Activated naive CD8-positive, alpha-beta T cell treated with anti-CD3 and anti-CD28 coated beads, Interleukin-2, amount 50 U/mL, for 16 hours (primary cell): ENCODE measurements at regions not wholly inside any gene's neighbourhood (a gene's known extent, or its start where the extent isn't known, plus 50 kb on each side); places are given as distances from the start of the nearest gene placed in this dataset.

Experiments used
- DNase-seq: peaks from one replicate; pipeline ENCODE4 v3.0.0-alpha.2; 2020; ENCODE audit warnings: low read depth, low spot score

DNA sequence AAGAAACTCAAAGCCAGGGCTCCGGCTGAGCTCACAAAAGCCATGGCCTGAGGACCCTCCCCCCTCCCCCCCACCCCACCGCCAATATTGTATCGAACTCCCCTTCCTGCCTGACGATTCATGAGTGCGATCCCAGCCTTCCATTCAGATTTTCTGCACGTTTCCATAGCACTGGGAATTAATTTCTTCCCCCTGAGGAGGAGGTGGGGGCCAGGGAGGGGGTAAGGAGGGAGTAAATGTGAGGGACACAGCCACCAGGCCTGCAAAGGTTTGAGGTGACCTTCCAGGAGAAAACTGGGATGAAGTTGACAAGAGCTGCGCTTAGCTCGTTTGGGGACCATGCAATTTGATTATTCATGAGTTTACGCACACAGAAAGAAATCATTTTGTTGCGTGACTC lies 527.7 kb downstream of the MN1 start:
- no peak for DNase-seq

DNA sequence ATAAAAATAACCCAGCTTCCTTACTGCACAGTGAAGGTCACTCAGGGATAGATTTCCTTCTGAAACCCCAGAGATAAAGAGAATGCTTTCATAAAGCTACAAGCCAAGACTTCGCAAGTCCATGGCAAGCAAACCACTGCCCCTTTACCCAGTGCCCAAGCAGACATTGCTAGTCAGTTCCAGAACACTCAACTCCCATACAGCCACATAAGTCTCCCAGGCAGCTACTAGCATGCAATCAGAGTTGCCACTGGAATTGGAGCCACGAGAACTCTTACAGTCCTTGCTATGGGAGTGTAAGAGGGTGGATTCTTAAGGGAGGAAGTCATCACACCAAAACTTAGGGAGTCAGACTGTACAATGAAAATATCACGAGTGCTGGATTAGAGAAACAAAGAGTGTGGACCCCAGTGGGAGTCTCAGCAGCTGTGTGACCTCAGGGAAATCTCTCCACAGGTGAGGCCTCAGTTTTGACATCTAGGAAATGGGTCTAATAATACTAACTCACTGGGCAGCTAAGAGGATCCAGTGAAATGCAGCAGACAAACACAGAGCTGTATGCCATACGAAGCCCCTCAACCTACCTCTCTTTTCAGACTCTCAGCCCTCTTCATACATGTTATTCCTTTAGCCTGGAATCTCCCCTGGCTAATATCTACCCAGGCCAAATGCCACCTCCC lies 526.6 kb downstream of the MN1 start:
- no peak for DNase-seq

DNA sequence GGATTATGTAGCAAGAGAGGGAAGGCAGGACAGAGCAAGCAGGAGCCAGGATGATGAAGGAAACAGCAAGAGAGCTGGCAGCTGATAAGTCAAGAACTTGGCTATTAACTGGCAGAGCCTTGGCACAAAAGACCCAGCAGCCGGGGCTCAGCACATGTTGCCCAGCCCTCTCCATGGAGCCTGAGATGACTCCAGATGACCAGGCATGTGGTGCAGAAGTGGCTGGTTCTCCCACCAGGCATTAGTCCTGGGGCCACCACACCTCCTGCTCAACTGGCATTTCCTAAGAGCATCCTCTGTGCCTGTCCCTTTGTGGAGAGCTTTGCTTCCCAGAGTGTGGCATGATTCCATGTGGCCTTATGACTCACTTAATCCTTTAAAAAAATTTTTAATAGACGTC lies 522.6 kb downstream of the MN1 start:
- DNase-seq = no peak

DNA sequence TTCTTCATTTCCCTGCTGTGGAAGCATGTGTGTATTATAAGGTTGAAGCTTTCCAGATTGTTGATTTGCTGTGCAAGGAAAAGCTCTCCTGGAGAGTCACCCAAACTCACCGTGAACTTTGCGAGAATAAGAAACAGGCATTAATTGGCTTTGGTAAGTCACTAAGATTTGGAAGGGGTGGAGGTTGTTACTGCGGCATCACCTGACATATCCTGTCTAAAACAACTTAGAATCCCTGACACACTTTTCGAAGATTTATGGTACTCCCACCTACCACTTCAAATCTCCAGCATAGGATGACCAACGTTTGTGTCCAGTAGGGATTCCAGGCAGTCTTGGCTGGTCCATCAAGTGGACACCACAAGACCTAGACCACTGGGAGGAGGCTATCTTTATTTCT lies 518.3 kb downstream of the MN1 start:
- no peak for DNase-seq

DNA sequence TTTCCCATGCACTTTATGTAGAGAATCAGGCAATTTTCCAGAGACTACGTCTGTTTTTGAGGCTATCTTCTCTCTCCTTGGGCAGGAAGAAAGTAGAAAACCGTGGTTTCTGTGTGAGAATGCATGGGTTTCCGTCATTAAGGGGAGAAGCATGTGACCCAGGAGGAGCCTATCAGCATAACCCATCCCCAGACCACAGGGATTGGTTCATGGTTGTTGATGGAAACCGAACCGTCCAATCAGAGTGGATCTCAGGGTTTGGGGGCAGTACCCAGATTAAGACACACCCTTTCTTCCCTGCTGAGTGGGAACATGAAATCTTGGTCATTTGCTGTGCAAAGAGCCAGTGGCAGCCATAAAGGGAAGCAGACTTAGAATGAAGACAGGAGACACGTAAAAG lies 517.8 kb downstream of the MN1 start:
- DNase-seq = no peak

DNA sequence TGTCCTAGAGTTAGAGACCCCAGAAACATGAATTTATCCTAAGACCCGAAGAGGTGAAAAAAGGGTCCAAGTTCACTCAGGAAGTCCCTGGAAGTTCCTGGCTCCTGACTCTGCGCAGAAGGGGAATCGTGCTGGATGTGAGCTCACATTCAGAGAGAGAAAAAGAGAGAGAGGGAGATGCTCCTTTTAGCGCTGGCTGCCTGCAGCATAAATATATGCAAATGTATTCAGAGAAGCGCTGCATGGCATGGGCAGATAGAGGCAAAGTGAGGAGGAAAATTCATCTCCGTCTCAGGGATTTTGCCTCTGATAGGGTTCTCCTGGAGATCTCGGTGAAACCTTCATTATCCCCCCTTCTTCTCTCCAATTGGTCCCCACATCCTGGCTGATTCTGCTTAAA lies 517.2 kb downstream of the MN1 start:
- DNase-seq = no peak

DNA sequence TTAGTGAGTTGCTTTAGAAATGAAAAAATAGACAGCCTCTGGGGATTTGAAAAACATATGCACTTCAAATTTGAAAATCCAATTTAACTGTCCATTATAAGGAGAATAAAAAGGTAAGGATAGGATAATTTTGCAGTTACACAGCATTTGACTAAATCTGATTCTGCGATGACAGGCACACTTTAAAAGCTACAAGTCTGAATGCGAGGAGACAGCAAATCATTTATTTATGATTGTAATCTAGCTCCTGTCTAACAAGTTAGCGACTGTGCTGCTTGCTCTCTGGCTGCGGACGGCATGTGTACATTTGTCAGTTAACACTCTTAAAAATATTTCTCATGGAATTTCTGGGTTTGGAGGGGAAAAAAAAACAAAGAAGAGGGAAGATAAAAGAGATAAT lies 514.8 kb downstream of the MN1 start:
- no peak for DNase-seq

DNA sequence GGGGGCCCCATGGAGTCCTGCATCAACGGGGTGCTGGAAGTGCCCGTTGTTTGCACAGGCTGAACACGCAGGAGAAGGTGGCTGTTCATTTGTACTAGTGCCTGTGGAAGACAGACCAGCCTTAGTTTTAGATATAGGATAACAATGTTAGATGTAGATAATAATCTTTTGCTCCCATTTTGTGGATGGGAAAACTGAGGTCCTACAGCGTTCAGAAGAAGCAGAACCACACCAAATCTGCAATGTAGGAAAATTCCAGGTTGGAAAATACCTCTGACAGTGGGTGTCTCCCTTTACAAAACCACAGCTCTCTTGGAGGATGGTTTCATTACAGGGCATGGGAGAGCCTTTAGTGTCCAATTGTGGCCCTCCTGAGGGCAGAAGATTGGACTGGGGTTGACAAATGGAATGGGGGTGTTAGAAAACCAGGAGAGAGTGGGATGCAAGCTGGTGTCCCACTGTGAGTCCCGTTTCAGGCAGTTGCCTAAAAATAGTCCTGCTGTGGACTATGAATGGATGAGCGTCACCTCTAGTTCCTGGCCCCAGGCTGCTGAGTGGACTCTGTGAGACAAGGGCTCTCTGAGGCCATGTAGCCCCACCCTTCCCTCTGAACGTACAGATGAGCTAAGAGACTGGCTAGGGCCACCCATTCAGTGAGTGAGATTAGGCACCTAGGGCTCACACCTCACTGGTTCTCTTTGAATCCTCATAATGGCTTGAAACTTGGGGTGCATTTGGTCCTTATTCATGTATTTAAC lies 508.8 kb downstream of the MN1 start:
- DNase-seq = no peak

DNA sequence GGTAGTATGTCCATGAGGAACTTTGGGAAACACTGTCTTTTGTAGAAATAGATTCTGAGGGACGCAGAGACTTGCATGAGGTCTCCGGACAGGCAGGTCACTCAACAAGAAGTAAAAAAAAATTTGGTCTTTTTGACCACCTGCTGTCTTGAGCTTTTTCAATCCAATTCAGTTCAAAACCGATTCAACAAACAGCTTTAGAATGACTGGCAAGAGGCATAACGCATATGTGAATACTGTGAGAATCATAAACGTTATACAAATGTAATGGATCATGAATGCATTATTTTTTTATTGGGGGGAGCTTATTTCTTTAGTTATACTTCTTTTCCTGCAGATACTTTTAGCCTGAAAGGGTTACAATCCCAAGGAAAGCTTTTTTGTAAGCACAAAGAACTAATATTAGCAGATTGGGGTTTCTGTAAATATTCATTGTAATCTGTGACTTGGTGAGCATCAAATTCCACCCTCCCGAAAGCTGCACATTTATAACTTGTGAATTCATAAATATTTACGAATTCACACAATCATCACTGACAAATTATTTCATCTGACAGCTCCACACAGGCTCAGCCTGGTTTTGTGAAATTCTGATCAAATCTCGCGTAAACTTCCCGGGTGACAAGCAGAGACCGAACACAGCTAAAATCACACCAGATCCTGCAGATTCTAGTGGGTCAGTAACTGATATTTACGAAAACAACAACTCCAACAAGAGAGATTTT lies 507.7 kb downstream of the MN1 start:
- DNase-seq = no peak

DNA sequence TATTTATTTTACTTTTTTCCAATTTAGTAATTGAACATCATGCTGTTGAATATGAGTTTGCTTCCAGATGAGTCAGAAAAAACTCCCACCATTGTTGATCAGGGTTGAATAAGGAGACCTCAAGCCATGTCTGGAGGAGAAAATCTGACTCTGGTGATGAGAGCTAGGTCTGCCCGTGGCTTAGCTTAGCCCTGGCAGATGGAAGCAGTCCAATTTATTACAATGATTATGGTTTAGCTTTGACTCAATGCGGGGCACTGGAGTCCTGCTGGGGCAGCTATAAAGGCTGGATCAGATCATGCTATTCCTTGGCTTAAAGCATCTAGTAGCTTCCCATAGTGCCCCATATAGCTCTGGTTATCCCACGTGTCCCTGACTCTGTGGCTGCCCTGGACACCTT lies 506.5 kb downstream of the MN1 start:
- DNase-seq = no peak

DNA sequence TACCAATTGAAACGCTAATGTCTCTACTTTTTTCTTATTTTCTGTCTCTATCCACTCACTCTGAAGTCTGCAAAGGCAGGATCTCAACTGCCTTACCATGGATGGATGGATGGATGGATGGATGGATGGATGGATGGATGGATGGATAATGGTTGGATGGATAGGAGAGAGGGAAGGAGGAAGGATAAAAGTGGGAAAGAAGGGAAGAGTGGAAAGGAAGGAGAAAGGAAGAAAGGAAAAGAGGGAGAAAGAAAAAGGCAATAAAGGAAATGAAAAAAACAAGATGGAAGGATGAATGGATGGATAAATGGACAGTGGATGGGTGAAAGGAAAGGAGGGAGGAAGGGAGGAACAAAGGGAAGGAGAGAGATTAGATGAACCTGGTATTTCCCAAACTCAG lies 506.0 kb downstream of the MN1 start:
- no peak for DNase-seq

DNA sequence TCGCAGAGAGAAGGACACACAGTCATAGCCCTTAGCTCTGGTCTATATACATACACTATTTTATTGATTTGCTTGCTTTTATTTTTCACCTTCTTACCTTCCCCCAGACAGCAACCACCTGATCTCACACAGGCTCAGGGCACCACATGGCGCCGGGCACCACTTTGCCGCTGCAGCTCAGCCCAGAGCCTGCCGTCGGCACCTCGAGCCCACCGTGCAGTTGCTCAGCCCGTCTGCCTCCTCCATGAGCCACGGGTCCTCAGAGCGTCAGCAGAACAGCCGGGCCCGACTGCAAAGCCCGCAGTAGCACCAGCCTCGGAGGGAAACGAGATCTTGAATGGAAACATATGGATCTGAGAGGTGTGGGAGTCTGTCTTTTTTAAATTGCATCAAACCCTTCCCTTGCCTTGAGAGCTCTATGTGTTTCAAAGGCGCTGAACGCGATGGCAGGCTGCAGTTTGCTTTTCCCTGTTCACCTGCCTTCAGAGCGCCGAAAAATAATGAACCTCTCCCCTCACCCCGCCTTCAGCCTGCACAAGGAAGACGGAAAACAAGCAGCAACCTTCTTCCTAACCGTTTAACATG lies 505.4 kb downstream of the MN1 start:
- DNase-seq = no peak

DNA sequence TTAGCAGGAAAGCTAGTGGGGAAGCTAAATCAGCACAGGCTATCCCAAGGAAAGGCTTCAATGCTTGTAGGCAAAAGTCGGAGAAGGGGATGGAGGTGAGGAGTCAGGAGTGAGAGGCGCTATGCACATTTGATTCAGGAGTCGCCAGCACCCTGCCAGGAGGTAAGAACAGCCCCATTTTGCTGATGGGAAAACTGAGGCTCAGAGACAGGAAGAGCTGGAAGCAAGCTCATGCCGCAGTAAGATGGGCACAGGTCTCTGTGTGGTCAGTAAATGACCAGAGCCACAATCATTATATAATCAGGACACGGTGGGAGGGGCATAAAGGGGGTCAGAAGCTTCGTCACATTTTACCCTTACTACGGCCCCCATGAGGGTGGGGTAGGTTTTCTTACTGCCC lies 504.4 kb downstream of the MN1 start:
- DNase-seq = no peak

DNA sequence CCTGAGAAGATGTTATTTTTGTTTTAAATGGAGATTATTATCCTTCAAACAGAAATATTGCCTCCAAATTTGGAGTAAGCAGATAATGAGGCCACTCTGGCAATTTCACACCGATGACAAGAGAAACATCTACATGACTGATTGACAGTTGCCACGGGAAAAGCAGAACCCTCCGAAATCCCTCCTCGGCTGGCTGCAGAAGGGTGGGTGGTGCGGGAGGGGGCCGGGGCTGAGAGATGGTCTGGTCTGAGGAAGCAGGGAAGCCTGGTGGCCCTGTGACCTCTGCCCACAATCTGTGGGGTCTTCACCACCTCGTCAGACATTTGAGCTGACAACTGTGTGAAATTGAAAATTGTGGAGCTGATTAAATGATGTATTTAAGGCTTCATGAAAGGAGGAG lies 503.2 kb downstream of the MN1 start:
- no peak for DNase-seq

DNA sequence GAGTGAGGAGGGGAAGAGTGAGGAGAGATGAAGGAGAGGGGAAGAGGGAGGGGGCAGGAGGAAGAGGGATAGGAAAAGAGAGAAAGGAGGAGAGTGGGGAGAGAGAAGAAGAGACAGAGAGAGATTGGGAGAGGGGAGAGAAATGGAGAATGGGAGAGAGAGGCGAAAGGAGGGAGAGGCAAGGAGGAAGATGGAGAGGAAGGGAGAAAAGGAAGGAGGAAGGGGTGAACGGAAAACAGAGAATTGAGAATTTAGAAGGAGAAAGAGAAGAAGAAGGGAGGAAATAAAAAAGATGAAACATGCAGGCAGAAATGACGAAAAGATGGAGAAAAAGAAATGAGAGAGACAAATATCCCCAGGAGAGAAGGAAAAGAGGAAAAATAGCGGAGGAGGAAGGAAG lies 502.8 kb downstream of the MN1 start:
- no peak for DNase-seq

DNA sequence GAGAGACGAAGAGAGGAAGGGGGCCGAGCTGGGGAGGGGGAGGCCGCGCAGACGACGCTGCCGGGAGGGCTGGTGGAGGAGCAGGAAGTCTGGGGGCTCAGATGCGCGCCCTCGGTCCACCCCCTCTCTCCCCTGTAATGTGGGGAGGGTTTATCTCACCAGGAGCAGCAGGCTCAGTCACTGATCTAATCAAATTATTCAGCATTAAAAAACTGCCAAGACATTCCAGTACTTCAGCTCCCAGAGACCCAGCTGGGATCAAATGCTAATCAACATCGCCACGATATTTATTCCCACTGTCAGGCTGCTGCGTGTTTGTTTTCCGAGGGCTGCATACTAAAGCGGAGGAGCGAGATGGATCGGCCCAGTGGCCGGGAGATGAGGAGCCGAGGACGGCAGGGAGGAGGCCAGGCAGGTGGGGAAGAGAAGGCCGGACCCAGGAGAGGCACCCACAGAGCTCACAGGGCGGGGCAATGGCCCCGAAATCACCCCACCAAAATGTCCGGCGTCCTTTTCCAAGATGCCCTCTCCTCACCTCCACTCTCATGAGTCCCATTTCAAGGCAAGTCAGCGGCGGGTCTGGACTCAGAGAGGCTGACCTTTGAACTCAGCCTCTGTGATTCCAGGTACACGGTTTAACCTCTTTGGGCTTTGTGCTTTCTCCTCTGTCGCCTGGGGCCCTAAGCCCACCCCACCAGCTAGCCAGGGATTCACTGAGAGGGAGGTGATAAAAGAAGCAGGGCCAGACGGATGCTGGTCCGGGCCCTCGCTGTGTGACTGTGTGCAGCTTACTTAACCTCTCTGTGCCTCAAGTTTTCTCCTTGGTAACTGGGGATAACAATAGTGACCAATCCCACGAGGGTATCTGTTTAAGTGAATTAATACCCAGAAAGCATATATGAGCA lies 502.1 kb downstream of the MN1 start:
- no peak for DNase-seq

DNA sequence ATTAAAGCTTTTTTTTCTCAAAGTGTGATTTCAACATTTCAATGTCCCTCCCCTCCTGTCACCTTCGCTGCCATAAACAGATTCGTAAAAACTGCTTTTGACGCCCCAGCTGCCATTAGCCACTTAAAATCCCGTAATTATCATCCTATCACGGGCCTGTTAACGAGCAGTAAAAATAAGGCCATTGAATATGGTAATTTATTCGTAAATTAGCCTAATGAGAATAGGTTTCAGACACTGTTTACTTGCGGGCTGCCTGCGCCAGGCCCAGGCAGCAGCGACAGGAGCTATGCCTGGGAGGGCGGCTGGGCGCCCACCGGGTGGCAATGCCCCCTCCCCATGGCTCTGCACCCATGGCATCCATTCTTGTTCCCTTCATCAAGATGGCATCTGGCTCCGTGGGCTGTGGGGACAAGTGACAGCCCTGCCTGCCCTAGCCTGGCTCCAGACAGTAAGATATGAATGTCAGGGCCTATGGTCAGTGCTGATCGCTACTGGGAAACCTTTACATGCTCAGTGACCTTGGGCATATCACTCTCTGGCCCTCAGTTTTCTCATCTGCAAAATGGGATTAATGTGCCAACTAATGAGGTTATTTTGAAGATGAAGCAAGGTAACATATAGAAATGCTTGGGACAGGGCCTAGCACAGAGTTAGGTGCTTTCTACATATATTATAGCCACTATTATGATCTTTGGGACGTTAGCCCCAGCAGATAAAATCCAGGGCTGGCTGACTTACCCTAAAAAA lies 500.8 kb downstream of the MN1 start:
- no peak for DNase-seq

DNA sequence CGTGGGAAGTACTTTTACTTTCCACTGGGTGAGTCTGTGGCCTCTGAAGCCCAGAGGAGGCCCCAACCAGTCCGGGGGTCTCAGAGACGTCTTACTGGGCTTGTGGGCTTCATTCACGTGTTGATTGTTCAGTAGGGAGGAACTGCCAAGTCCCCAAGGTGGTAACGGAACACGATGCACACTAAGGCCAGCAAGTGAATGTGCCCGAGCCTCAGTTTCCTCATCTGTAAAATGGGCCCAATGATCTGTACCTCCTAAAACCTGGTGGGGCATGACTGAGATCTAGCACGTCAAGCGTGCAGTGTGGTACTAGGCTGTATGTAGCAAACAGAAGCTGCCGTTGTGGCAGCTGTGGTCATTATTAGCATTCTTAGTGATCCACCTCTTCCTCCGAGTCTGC lies 499.1 kb downstream of the MN1 start:
- no peak for DNase-seq

DNA sequence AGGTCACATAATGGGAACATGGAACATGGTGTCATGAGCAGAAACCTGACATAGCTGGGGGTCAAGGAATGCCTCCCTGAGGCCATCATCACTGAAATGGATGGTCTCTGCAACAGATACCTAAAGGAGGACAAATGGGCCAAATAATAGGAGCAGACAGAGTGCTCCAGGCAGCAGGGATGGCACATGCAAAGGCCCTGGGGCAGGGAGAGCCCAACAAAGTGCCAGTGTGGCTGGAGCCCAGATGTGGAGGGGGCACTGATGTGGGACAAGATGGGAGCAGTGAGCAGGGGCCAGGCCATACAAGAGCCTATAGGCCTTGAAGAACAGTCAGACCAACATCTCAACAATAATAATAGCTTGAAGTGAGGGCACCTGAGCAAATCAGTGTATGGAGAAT lies 497.8 kb downstream of the MN1 start:
- DNase-seq = no peak

DNA sequence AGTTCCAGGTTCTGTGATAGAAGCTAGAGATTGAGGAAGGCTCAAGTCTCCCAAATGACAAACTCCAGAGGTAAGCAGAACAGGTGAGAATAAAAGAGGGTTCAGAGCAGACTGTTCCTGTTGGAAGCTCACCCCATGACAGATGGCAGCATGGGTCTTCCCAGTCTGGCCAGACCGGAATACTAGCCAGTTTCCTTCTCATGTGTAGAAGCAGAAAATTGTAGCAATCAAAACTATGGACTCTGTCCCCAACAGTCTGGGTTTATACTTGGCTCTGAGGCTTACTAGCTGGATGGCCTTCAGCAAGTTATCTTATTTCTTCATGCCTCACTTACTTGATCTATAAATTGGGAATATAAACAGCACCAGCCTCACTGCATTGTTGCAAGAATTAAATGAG lies 494.8 kb downstream of the MN1 start:
- no peak for DNase-seq
